ENCODE measurements at regions not wholly inside any gene's neighbourhood (a gene's known extent, or its start where the extent isn't known, plus 50 kb on each side); places are given as distances from the start of the nearest gene placed in this dataset.

DNA sequence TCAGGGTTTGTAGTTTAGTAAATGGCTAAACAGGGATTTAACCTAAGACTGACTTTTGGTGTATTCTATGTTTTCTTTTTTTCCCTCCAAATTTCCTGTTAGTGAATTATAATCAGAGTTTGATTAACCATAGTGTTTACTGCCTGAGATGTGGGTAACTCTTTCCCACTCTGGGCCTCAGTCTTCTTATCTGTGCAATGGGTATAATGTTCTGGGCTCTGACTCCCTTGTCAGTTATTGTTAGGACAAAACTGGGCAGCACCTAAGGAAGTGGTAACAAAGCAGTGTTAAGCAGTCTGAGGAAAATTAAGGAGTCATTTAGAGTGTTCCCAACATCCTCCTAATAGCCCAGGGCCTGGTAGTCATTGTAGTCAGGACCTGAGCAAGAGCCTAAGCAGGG, 206.4 kb upstream of the N4BP1 start:
- Histone ChIP-seq H4K20me1 (ENCODE audit: control insufficient read depth, extremely low read depth, insufficient read depth, low read length) (no peaks in the 10 kb centered on the region), H2AFZ (ENCODE audit: low read length) (no peak overlapping the region), H3K27ac (ENCODE audit: insufficient read depth, low read length) (no peak overlapping the region), H3K79me2 (ENCODE audit: control insufficient read depth, insufficient read depth, low read length) (no peaks in the 10 kb centered on the region), H3K9ac (ENCODE audit: insufficient read depth, low read length) (no peak overlapping the region), H3K4me2 (ENCODE audit: extremely low read depth, insufficient read depth, low read length) (no peak overlapping the region), H3K36me3 (ENCODE audit: control insufficient read depth, insufficient read depth, low read length) (no peaks in the 10 kb centered on the region), H3K27me3 (ENCODE audit: control insufficient read depth, insufficient read depth, low read length) (no peaks in the 10 kb centered on the region), H3K4me1 (ENCODE audit: control insufficient read depth, extremely low read depth, insufficient read depth, low read length) (no peaks in the 10 kb centered on the region), H3K9me3 (ENCODE audit: control insufficient read depth, insufficient read depth, low read depth, low read length) (no peaks in the 10 kb centered on the region), H3K4me3 (replicated peaks in 1 of 4; ENCODE audit: control extremely low read depth in 1 of 4, insufficient read depth in 1 of 4, low read depth in 3 of 4, low read length in 4 of 4) (no peak overlapping the region)
- TF ChIP-seq, protein P1, sequence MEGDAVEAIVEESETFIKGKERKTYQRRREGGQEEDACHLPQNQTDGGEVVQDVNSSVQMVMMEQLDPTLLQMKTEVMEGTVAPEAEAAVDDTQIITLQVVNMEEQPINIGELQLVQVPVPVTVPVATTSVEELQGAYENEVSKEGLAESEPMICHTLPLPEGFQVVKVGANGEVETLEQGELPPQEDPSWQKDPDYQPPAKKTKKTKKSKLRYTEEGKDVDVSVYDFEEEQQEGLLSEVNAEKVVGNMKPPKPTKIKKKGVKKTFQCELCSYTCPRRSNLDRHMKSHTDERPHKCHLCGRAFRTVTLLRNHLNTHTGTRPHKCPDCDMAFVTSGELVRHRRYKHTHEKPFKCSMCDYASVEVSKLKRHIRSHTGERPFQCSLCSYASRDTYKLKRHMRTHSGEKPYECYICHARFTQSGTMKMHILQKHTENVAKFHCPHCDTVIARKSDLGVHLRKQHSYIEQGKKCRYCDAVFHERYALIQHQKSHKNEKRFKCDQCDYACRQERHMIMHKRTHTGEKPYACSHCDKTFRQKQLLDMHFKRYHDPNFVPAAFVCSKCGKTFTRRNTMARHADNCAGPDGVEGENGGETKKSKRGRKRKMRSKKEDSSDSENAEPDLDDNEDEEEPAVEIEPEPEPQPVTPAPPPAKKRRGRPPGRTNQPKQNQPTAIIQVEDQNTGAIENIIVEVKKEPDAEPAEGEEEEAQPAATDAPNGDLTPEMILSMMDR (conservative IDR thresholded peaks at IDR 0.05 in 1 of 2, IDR thresholded peaks at IDR 0.05 in 1 of 2; ENCODE audit: low read depth in 1 of 2, low read length in 2 of 2): no peak
- no peak for TF ChIP-seq EZH2 (IDR thresholded peaks at IDR 0.05; ENCODE audit: low read length, missing control alignments)
- DNase-seq (ENCODE audit: low read depth in 2 of 2): no peak

DNA sequence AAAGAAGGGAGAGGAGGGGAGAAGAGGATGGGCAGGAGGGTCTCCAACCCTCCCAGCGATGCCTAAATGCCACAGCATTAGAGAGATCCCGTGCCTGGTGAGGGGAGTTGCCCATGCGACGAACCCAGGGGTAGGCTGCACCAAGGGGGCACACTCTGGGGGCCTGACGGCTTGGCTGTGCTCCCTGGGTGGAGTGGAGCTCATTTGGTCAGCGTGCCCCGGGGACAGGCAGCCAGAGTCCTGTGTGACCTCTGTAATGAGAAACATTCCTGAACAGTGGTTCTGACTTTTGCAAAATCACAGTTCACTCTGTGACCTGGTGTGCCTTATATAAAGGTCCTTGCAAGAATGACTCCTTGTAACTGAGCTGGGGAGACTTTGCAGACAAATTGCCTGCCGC, 205.0 kb upstream of the N4BP1 start:
- no peak overlapping the region for H2AFZ ChIP-seq (ENCODE audit: low read length)
- no peak for DNase-seq (ENCODE audit: low read depth in 2 of 2)
- no peaks in the 10 kb centered on the region for H3K79me2 ChIP-seq (ENCODE audit: control insufficient read depth, insufficient read depth, low read length)
- H3K9me3 ChIP-seq (ENCODE audit: control insufficient read depth, insufficient read depth, low read depth, low read length): no peaks in the 10 kb centered on the region
- H3K27me3 ChIP-seq (ENCODE audit: control insufficient read depth, insufficient read depth, low read length): peaks cover 3% of the 10 kb centered on the region
- H3K9ac ChIP-seq (ENCODE audit: insufficient read depth, low read length): no peak overlapping the region
- no peaks in the 10 kb centered on the region for H3K36me3 ChIP-seq (ENCODE audit: control insufficient read depth, insufficient read depth, low read length)
- TF ChIP-seq EZH2 (IDR thresholded peaks at IDR 0.05; ENCODE audit: low read length, missing control alignments): no peak
- TF ChIP-seq, protein P1 (conservative IDR thresholded peaks at IDR 0.05 in 1 of 2, IDR thresholded peaks at IDR 0.05 in 1 of 2; ENCODE audit: low read depth in 1 of 2, low read length in 2 of 2): no peak
- no peaks in the 10 kb centered on the region for H3K4me1 ChIP-seq (ENCODE audit: control insufficient read depth, extremely low read depth, insufficient read depth, low read length)
- no peak overlapping the region for H3K4me3 ChIP-seq (replicated peaks in 1 of 4; ENCODE audit: control extremely low read depth in 1 of 4, insufficient read depth in 1 of 4, low read depth in 3 of 4, low read length in 4 of 4)
- no peak overlapping the region for H3K4me2 ChIP-seq (ENCODE audit: extremely low read depth, insufficient read depth, low read length)
- H4K20me1 ChIP-seq (ENCODE audit: control insufficient read depth, extremely low read depth, insufficient read depth, low read length): no peaks in the 10 kb centered on the region
- no peak overlapping the region for H3K27ac ChIP-seq (ENCODE audit: insufficient read depth, low read length)

DNA sequence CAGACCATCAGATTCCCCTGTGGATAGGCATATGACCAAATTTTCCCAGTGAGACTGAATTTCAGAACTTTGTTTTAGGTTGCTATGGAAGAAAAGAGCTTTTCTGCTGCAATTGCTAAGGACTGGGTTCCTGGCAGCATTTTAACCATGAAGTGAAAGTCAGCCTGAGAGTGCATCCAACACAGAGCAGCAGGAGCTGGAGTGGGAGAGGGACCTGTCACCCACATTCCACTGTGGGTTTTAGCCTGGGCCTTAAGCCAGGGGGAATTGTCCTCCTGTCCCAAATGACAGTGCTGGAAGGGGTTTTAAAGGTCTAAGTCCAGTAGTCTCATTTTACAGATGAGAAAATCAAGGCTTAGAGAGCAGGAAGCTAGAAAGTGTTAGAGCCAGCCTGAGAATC, 203.5 kb upstream of the N4BP1 start:
- Histone ChIP-seq H2AFZ (ENCODE audit: low read length) (no peak overlapping the region), H3K4me2 (ENCODE audit: extremely low read depth, insufficient read depth, low read length) (no peak overlapping the region)
- TF ChIP-seq, protein P1 (conservative IDR thresholded peaks at IDR 0.05 in 1 of 2, IDR thresholded peaks at IDR 0.05 in 1 of 2; ENCODE audit: low read depth in 1 of 2, low read length in 2 of 2): no peak
- TF ChIP-seq EZH2 (IDR thresholded peaks at IDR 0.05; ENCODE audit: low read length, missing control alignments): no peak

More for the DNA sequence above, 203.5 kb upstream of the N4BP1 start:
- Histone ChIP-seq H3K36me3 (ENCODE audit: control insufficient read depth, insufficient read depth, low read length) (no peaks in the 10 kb centered on the region), H3K9me3 (ENCODE audit: control insufficient read depth, insufficient read depth, low read depth, low read length) (no peaks in the 10 kb centered on the region), H3K4me3 (replicated peaks in 1 of 4; ENCODE audit: control extremely low read depth in 1 of 4, insufficient read depth in 1 of 4, low read depth in 3 of 4, low read length in 4 of 4) (no peak overlapping the region), H3K9ac (ENCODE audit: insufficient read depth, low read length) (no peak overlapping the region), H3K27me3 (ENCODE audit: control insufficient read depth, insufficient read depth, low read length) (peaks cover 5% of the 10 kb centered on the region), H3K79me2 (ENCODE audit: control insufficient read depth, insufficient read depth, low read length) (no peaks in the 10 kb centered on the region), H3K4me1 (ENCODE audit: control insufficient read depth, extremely low read depth, insufficient read depth, low read length) (no peaks in the 10 kb centered on the region), H4K20me1 (ENCODE audit: control insufficient read depth, extremely low read depth, insufficient read depth, low read length) (no peaks in the 10 kb centered on the region), H3K27ac (ENCODE audit: insufficient read depth, low read length) (no peak overlapping the region)
- DNase-seq (ENCODE audit: low read depth in 2 of 2): no peak

Measured in fibroblast of lung (primary cell).